Muscle of leg (tissue), 3 donors: ENCODE measurements at regions not wholly inside any gene's neighbourhood (a gene's known extent, or its start where the extent isn't known, plus 50 kb on each side); places are given as distances from the start of the nearest gene placed in this dataset.
A peak's percentile ranks its signal among the peaks of the same experiment; 100 is the strongest.

Source experiments
- DNase-seq: peaks from one replicate; pipeline ENCODE4 v3.0.0; 2013
- H3K27ac ChIP-seq: one replicate; pipeline ENCODE4 v1.5.1; 2013; ENCODE audit warnings: mild to moderate bottlenecking, low read length, control low read depth
- H3K27me3 ChIP-seq: one replicate; pipeline ENCODE4 v1.6.1; 2013; ENCODE audit warnings: low read length; ENCODE audit not compliant: control insufficient read depth, insufficient read depth
- H3K36me3 ChIP-seq: one replicate; pipeline ENCODE4 v1.6.1; 2013; ENCODE audit warnings: low read length; ENCODE audit not compliant: control insufficient read depth, insufficient read depth
- H3K4me1 ChIP-seq: one replicate; pipeline ENCODE4 v1.6.1; 2013; ENCODE audit warnings: low read length; ENCODE audit not compliant: control insufficient read depth, insufficient read depth
- H3K4me3 ChIP-seq: one replicate; pipeline ENCODE4 v1.5.1; 2013; ENCODE audit warnings: low read length, control low read depth
- H3K9me3 ChIP-seq: replicated peaks from 2 replicates; pipeline ENCODE4 v1.6.1; 2013; ENCODE audit warnings: low read depth, low read length; ENCODE audit not compliant: control insufficient read depth
- WGBS: methylation state at CpG from one replicate; pipeline ENCODE4 v1.1.5; 2013; ENCODE audit warnings: missing lambda C conversion rate; ENCODE audit not compliant: insufficient coverage; 5-methylcytosine and 5-hydroxymethylcytosine counted together

DNA sequence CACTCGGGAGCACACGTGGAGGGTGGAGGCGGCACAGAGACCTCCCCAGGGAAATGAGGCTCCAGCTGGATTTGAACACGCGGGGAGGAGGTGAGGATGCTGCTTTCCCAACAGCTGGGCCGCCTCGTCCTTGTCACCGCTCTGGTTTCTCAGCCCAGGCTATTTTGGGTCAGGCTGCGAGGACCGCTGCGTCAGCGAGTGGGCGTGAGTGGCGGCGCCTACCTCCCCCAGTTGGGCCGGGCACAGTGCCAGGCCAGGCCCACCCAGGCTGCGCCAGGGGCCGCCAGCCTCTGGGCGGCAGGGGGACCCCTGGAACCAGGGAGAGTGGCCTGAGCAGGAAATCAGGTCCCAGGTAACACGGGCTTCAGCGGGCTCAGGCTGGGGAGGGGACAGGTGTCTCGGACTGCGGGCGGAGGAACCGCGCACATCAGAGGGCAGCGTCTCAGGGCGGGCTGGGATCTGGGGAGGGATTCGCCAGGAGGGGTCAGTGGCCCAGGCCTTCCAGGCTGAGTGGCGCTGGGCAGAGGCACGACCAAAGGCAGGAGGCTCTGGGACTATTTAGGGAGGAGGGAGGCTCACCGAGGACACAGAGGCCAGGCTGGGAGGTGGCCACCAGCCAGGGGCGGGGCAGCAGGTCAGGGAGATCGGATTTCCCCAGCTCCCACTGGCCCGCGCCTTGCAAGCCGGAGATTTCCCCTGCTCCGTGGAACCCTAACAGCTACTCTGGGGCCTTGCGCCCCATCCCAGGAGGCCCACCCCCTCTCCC lies 125.2 kb upstream of the RET start:
- 1% methylated on average over 37 of the region's 39 CpGs for WGBS
- peak; percentile 45 for DNase-seq
- Histone ChIP-seq H3K4me3 (no peak overlapping the region), H3K9me3 (peaks cover 2% of the 10 kb centered on the region), H3K27ac (peak overlapping the region; percentile 78), H3K27me3 (peaks cover 10% of the 10 kb centered on the region), H3K36me3 (no peaks in the 10 kb centered on the region), H3K4me1 (peaks cover 21% of the 10 kb centered on the region)

DNA sequence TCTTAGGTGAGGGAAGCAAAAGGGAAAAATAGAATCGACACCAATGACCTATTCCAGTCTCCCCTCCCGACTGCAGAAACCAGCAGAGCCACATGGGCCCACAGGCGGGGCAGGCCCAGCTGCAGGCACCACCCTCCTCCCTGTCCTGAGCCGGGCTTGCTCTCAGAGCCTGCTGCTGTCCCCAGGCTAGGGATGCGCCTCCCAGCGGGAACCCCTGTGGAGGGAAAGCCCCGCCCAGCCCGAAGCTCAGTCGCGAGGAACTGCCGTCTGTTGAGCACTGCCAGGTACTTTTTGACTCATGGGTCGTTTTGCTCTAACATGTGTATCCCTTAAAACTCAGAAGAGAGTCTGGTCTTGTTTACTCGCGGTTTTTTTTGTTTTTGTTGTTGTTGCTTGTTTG lies 124.5 kb upstream of the RET start:
- Histone ChIP-seq H3K9me3 (peaks cover 2% of the 10 kb centered on the region), H3K27ac (peak overlapping the region; percentile 78), H3K36me3 (no peaks in the 10 kb centered on the region), H3K27me3 (peaks cover 10% of the 10 kb centered on the region), H3K4me1 (peaks cover 21% of the 10 kb centered on the region), H3K4me3 (no peak overlapping the region)
- peak; percentile 53 for DNase-seq
- WGBS, result 11% methylated on average over 9 of the region's 14 CpGs

DNA sequence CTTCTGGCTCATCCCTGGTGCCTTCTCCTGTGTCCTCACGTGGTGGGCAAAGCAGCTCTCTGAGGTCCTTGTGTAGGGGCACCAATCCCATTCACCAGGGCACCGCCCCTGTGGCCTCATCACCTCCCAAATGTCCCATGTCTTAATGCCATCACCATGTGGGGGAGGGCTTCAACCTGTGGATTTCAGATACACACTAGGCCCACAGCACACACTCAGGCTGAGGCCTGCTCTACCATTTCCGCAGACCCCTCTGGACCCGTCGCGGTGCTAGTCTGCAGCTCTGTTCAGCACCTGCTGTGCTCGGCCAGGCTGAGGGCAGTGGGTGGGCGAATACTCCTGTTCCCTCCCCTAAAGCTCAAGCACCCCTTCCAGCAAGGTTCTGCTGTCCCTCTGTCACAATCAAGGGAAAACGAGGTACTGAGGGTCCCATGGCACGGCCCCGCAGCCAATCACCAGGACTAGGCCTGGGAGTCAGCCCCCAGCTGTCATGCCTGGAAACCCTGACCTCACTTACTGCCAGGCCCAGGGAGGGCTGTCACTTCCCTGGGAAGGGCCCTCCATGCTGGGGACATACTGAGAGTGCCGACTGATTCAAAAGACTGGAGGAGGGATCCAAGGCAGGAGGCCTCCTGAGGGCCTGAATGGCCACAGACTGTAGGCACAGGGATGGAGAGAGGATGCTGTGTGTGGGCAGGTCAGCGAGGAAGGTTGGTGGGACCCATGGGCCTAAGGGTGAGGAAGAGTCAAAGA lies 123.8 kb upstream of the RET start:
- 70% methylated on average over 9 of the region's 13 CpGs for WGBS
- Histone ChIP-seq H3K36me3 (no peaks in the 10 kb centered on the region), H3K27me3 (peaks cover 10% of the 10 kb centered on the region), H3K4me1 (peaks cover 24% of the 10 kb centered on the region), H3K9me3 (peaks cover 2% of the 10 kb centered on the region), H3K4me3 (no peak overlapping the region), H3K27ac (no peak overlapping the region)
- DNase-seq, result no peak

DNA sequence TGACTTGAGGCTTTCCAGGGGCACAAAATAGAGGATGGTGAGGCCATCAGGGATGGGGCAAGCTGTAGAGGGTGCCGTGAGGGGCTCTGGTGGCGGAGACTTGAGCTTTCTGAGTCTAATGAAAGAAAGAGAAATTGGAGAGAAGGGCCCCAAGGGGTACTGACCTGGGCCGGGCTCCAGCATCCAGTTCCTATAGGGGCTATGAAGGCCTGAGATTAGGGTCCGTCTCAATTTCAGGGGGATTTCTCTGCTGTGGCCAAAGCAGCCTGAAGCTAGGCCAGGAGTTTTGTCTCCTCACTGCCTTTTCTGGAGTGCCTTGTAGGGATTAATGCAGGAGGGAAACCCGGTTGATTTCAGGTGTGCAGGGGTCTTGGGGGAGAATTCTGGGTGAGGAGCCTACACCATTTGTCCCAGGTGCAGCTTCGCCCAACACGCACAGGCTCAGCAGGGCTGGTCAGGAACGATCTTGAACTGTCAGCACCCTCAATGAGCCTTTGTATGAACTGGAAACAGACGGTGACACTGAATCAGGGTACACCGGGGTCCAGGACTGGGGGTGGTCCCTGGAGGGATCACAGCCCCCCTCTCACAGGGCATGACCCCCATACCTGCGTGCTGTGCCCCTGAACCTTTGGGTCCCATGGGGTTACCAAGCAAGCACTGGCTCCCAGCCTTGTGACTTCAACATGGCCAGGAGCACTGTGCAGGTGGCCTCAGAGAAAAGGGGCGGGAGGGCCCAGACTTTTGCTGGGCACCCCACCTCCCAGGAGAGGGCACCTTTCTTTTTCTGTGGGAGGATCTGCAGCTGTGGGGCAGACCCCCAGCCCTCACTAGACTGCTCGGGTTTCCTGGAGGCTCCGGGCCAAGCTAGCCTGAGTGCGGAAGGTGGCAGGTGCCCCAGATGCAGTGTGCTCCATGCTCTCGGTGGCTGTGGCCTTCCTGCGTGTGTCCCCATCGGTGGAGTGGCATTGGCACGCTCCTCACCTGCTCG lies 122.9 kb upstream of the RET start:
- Histone ChIP-seq H3K4me1 (peaks cover 29% of the 10 kb centered on the region), H3K36me3 (no peaks in the 10 kb centered on the region), H3K27ac (no peak overlapping the region), H3K9me3 (peaks cover 2% of the 10 kb centered on the region), H3K27me3 (peaks cover 10% of the 10 kb centered on the region), H3K4me3 (no peak overlapping the region)
- WGBS, result 76% methylated on average over 14 of the region's 20 CpGs
- no peak for DNase-seq

DNA sequence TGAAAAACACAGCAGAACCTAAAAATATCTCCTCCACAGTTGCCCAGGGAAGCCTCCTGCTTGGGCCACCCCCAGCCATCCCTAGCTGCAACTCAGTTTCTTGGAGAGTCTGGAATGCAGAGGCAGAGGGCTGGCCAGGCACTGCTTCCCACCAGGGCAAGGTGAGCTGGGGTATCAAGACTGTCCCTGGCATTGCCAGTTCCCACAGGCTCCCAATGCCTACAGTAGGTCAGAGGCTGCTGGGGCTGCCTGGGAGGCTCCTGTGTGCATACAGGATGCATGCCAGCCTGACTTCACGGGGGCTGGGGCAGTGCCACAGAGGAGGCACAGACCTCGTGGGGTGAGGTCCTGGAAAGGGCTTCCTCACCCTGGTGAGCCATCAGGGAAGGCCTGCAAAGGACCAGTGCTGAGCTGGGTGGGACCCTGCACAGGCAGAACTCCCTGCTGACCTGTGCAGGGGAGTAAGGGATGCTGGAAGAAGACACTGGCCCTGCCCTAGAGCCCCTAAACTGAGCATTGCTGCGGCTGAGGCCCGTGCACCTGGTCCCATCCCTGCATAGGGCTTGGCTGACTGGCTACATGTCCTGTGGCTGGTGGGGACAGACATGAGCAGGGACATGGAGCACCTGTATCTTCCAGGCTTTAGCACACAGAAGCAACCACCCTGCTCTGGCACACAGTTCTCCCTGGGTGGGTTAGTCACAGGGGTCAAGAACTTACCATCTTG lies 121.9 kb upstream of the RET start:
- 57% methylated on average over 4 of the region's 4 CpGs for WGBS
- no peak overlapping the region for H3K4me3 ChIP-seq
- DNase-seq, result no peak

DNA sequence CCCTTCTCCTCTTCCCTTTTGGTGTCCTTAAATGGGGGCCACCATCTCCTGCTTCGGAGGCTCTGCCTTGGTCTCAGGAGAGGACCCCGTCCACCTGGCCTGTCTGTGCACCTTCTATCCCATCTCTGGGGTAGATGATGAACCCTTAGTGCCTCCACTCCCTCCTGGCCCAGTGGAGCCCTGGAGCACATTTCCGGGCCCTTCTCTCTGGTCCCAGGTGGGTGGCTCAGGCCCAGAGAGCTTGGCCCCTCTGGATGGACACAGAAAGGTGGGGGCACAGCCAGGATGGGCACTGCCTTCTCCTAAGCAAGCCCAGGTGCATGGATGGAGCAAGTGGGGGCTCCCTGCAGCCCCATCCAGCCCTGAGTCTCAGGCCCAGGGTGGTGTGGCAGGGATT lies 121.4 kb upstream of the RET start:
- peaks cover 44% of the 10 kb centered on the region for H3K4me1 ChIP-seq
- no peaks in the 10 kb centered on the region for H3K36me3 ChIP-seq
- H3K27me3 ChIP-seq, result peaks cover 10% of the 10 kb centered on the region
- H3K27ac ChIP-seq, result no peak overlapping the region
- WGBS, result 83% methylated on average over 2 of the region's 3 CpGs
- H3K9me3 ChIP-seq, result peaks cover 2% of the 10 kb centered on the region
- DNase-seq, result no peak
- no peak overlapping the region for H3K4me3 ChIP-seq

More for the DNA sequence above, 121.9 kb upstream of the RET start:
- peaks cover 2% of the 10 kb centered on the region for H3K9me3 ChIP-seq
- H3K36me3 ChIP-seq, result no peaks in the 10 kb centered on the region
- peaks cover 10% of the 10 kb centered on the region for H3K27me3 ChIP-seq
- H3K27ac ChIP-seq, result no peak overlapping the region
- peaks cover 38% of the 10 kb centered on the region for H3K4me1 ChIP-seq

DNA sequence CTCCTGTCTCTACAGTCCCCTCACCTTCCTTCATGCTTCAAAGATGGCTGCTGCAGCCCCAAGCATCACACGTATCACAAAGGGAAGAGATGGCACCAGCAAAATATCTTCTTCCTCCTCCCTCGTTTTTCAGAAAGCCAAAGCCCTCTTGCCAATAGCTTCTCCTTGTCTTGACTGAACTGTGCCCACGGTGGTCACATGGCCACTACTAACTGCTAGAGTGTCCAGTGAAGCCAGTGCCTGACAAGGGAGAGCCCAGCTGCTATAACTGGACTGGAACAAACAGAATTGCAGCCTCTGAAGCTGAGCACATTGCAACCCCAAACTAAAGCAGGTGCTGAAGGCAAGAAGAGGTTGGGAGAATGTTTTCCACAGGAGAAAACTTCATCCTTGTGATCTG lies 120.8 kb upstream of the RET start:
- Histone ChIP-seq H3K4me3 (no peak overlapping the region), H3K9me3 (peaks cover 2% of the 10 kb centered on the region), H3K36me3 (no peaks in the 10 kb centered on the region), H3K4me1 (peaks cover 45% of the 10 kb centered on the region), H3K27me3 (peaks cover 7% of the 10 kb centered on the region), H3K27ac (no peak overlapping the region)
- DNase-seq, result no peak
- 74% methylated on average over 2 of the region's 3 CpGs for WGBS

DNA sequence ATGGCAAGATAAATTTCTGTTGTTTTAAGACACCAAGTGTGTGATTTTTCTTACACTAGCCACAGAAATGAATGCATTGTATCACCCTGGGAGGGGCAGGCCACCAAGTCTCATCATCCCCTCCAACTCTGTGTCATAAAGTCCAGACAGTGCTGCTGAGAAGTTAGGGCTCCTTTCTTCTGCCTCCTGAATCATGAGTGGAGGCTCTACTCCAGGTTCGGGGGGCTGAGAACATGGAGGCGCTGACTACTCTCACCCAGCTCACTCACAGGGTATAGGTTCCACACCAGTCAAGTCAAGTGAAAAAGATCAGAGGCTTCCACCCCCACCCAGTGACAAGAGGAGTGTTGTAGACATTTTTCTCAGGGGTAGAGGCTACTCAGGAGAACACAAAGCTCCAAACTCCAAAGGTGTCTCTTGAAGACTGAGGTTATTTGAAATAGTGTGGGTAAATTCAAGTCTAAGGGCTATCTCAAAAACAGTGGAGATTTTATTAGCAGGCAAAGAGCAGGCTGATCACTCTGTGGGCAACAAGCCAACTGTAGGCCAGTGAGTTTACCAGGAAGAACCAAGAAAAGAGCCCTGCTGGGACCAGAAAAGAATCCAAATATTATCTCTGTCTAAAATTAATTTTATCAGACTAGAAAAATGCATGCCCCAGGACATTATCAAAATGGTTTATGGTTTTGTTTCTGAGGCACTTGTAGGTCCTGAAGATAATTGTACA lies 118.6 kb upstream of the RET start:
- Histone ChIP-seq H3K4me1 (peaks cover 51% of the 10 kb centered on the region), H3K9me3 (peaks cover 2% of the 10 kb centered on the region), H3K4me3 (no peak overlapping the region), H3K27me3 (peaks cover 2% of the 10 kb centered on the region), H3K36me3 (no peaks in the 10 kb centered on the region), H3K27ac (no peak overlapping the region)
- DNase-seq, result no peak
- no CpG with 5 or more reads among the region's 2 CpGs for WGBS

DNA sequence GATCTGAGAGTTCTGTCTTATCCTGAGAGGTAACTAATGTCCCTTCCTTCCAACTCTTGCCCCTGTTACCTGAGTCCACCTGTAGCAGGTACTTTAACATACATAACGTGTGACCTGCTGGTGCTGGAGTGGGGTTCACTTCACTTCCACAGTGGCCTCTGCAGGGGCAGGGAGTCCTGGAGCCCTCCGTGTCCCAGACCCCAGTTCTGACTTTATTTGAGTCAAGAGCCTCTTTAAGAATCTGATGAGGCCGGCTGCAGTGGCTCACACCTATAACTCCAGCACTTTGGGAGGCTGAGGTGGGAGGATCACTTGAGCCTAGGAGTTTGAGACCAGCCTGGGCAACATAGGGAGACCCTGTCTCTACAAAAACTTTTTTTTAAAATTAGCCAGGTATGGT lies 117.0 kb upstream of the RET start:
- H3K27me3 ChIP-seq, result peaks cover 2% of the 10 kb centered on the region
- no peak overlapping the region for H3K4me3 ChIP-seq
- H3K27ac ChIP-seq, result peak overlapping the region; percentile 87
- peaks cover 51% of the 10 kb centered on the region for H3K4me1 ChIP-seq
- H3K36me3 ChIP-seq, result no peaks in the 10 kb centered on the region
- 100% methylated on average over 1 of the region's 3 CpGs for WGBS
- DNase-seq, result no peak
- peaks cover 2% of the 10 kb centered on the region for H3K9me3 ChIP-seq
